ENCODE measurements at regions not wholly inside any gene's neighbourhood (a gene's known extent, or its start where the extent isn't known, plus 50 kb on each side); places are given as distances from the start of the nearest gene placed in this dataset.

GRCh38 chr6:95119927-95120326 is 457.4 kb upstream of the MANEA start:
- TF ChIP-seq HMG20B (CRISPR knock-in tag; IDR thresholded peaks at IDR 0.05) (no peak), FOXM1 (IDR thresholded peaks at IDR 0.05; ENCODE audit: low read depth) (no peak), FOXM1 (CRISPR knock-in tag; IDR thresholded peaks at IDR 0.05; ENCODE audit: low read depth) (no peak), THAP7 (CRISPR knock-in tag; IDR thresholded peaks at IDR 0.05) (no peak), USF2 (CRISPR knock-in tag; IDR thresholded peaks at IDR 0.05) (no peak), POLR2A (conservative IDR thresholded peaks at IDR 0.05) (no peak), NCOA4 (IDR thresholded peaks at IDR 0.05; ENCODE audit: partially characterized antibody) (no peak), ASH1L (IDR thresholded peaks at IDR 0.05; ENCODE audit: borderline replicate concordance, low read depth, partially characterized antibody) (no peak), IRF9 (tag; IDR thresholded peaks at IDR 0.05) (no peak), HDAC2 (IDR thresholded peaks at IDR 0.05) (no peak), FOXK2 (conservative IDR thresholded peaks at IDR 0.05 in 1 of 2, IDR thresholded peaks at IDR 0.05 in 1 of 2; ENCODE audit: low read depth in 2 of 2) (no peak), GMEB1 (CRISPR knock-in tag; IDR thresholded peaks at IDR 0.05) (no peak), MCM7 (IDR thresholded peaks at IDR 0.05) (no peak), ZNF77 (CRISPR knock-in tag; IDR thresholded peaks at IDR 0.05) (no peak), CTCF (IDR thresholded peaks at IDR 0.05 in 2 of 3, conservative IDR thresholded peaks at IDR 0.05 in 1 of 3; ENCODE audit: insufficient read depth in 2 of 3, low read depth in 1 of 3, low read length in 3 of 3) (no peak)
